ENCODE measurements at regions not wholly inside any gene's neighbourhood (a gene's known extent, or its start where the extent isn't known, plus 50 kb on each side); places are given as distances from the start of the nearest gene placed in this dataset.

GRCh38 chr4:28913466-28913865, 1806.7 kb upstream of the PCDH7 start:
- TF ChIP-seq CTCF (conservative IDR thresholded peaks at IDR 0.05) (no peak), EZH2 (IDR thresholded peaks at IDR 0.05; ENCODE audit: low read depth) (no peak)
